Aorta (tissue), 5 donors: ENCODE measurements at regions not wholly inside any gene's neighbourhood (a gene's known extent, or its start where the extent isn't known, plus 50 kb on each side); places are given as distances from the start of the nearest gene placed in this dataset.

Source experiments
- ATAC-seq: fragments of 200-7000 bp; cut with Tn5 transposase; one replicate; pipeline ENCODE4 v1.9.1; 2022; ENCODE audit warnings: moderate library complexity; ENCODE audit not compliant: low FRiP score
- DNase-seq, 2 donors: peaks; one replicate each; pipeline ENCODE4 v3.0.0-alpha.2; 2020
- H3K27ac ChIP-seq, 2 donors: one replicate each; pipeline ENCODE4 v1.5.1; 2013; ENCODE audit warnings: low read length in 2 of 2, mild to moderate bottlenecking in 2 of 2, moderate library complexity in 2 of 2, control low read depth in 1 of 2, inconsistent platforms in 1 of 2, low read depth in 1 of 2
- H3K27me3 ChIP-seq, 2 donors: one replicate each; pipeline ENCODE4 v1.6.1; 2013; ENCODE audit warnings: control low read depth in 1 of 2, low read length in 1 of 2, mild to moderate bottlenecking in 1 of 2, moderate library complexity in 1 of 2; ENCODE audit not compliant: insufficient read depth in 2 of 2, control insufficient read depth in 1 of 2
- H3K36me3 ChIP-seq, 2 donors: one replicate each; pipeline ENCODE4 v1.6.1; 2013; ENCODE audit warnings: control low read depth in 1 of 2, low read length in 1 of 2, mild to moderate bottlenecking in 1 of 2; ENCODE audit not compliant: insufficient read depth in 2 of 2, control insufficient read depth in 1 of 2
- H3K4me1 ChIP-seq, 2 donors: one replicate each; pipeline ENCODE4 v1.6.1; 2013; ENCODE audit warnings: low read length in 2 of 2, control low read depth in 1 of 2, mild to moderate bottlenecking in 1 of 2, moderate library complexity in 1 of 2; ENCODE audit not compliant: insufficient read depth in 2 of 2, control insufficient read depth in 1 of 2
- H3K4me3 ChIP-seq, 2 donors: one replicate each; pipeline ENCODE4 v1.5.1; 2013; ENCODE audit warnings: low read length in 2 of 2, control low read depth in 1 of 2, mild to moderate bottlenecking in 1 of 2
- H3K9me3 ChIP-seq: one replicate; pipeline ENCODE4 v1.6.1; 2013; ENCODE audit warnings: mild to moderate bottlenecking, low read length; ENCODE audit not compliant: control insufficient read depth
- WGBS, 2 donors: extraction: QIAGEN DNeasy Blood & Tissue Kit; methylation state at CpG; one replicate each; pipeline ENCODE4 v1.1.7; 2013; 5-methylcytosine and 5-hydroxymethylcytosine counted together
- intact Hi-C, 2 donors: fragments of 100-400 bp; cut with DNase I; formaldehyde crosslinking; loops; one replicate each; pipeline versions ENCODE4 v1.14.2 to v1.15.0; 2022
- donor health status: healthy with polysubstance abuse.
- donor health status: Bipolar disorder and iron deficiency.
- donor health status: DM: no; HTN: no; CAD: no.
- donor health status: DM: no; HTN: no; CAD: no.
- donor health status: DM: yes; HTN: yes; CAD: no.

DNA sequence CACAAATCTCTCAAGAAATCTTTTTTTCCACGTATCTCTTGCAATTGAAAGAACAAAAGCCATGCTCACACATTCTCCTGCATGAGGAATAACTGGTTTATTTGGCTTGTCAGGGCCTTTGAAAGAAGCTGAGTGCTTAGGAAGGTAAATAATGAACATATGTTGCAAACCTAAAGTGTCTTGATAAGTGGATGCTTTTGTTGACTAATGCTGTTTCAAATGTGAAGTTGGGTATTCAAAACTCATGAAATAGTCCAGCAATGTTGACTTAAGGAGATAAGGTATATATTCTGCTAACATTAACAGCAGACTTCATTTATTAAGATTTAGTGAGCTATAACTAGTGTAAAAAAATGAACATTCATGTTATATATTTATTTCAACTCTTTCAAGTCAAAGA, 1792.7 kb upstream of the MIR17HG start:
- DNase-seq = no peak
- Histone ChIP-seq H3K27ac (no peak overlapping the region), H3K4me1 (no peaks in the 10 kb centered on the region), H3K27me3 (peaks cover 0 to 1% of the 10 kb centered on the region in 2 donors), H3K36me3 (no peaks in the 10 kb centered on the region), H3K9me3 (no peaks in the 10 kb centered on the region), H3K4me3 (no peak overlapping the region)
- ATAC-seq = no peak
- WGBS, 2 donors = 14 to 15% methylated on average over 1 of the region's 1 CpG
- intact Hi-C loops = no loop called here

DNA sequence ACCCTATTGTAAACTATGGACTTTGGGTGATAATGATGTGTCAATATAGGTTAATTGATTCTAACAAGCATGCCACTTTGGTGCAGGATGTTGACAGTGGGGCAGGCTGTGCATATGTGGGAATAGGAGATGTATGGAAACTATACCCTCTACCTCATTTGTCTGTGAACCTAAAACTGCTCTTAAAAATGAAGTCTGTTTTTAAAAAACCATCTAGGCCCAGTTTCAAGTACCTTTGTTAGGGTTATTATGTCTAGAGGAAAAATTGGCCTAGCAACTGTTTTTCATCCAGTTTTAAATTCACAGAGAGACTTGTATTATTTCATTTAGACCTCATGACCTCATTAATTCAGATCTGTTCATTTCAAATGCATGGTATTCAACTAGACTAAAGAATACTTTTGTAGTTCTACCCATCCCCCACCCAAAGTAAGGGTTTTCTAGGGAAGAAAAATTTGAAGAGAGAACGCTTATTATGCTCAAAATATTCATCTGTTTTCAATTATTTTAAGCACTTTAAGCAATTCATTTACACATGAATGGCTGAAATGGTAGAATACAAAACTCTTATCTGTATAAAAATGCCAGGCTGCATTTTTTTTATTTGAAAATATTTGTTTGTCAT, 1781.9 kb upstream of the MIR17HG start:
- H3K4me3 ChIP-seq = no peak overlapping the region
- H3K9me3 ChIP-seq = no peaks in the 10 kb centered on the region
- intact Hi-C loops = no loop called here
- 39 to 56% methylated on average over 1 of the region's 1 CpG for WGBS, 2 donors
- no peak for ATAC-seq
- H3K4me1 ChIP-seq = no peaks in the 10 kb centered on the region
- DNase-seq = no peak
- no peak overlapping the region for H3K27ac ChIP-seq
- no peaks in the 10 kb centered on the region for H3K36me3 ChIP-seq
- peaks cover 0 to 1% of the 10 kb centered on the region in 2 donors for H3K27me3 ChIP-seq

DNA sequence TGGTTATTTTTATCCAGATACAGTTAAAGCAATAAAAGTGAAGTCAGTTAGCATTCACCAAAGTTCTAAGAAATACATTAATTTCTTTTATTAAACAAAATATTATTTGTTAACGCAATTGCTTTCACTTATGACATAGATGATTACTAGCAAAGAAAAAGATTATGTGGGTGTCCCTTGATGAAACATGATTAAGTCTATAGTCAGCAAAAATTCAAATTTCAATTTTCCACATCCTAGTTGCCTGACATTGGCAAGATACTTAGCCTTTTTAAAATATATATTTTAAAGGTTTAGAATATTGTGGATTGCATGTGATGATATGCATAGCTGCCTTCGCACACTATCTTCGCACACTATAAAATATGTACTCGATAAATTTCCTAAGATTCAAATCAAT, 1780.5 kb upstream of the MIR17HG start:
- Histone ChIP-seq H3K36me3 (no peaks in the 10 kb centered on the region), H3K4me3 (no peak overlapping the region), H3K4me1 (no peaks in the 10 kb centered on the region), H3K9me3 (no peaks in the 10 kb centered on the region), H3K27me3 (peaks cover 0 to 1% of the 10 kb centered on the region in 2 donors), H3K27ac (no peak overlapping the region)
- intact Hi-C loops = no loop called here
- no peak for DNase-seq
- WGBS, 2 donors = 93 to 94% methylated on average over 4 of the region's 4 CpGs
- ATAC-seq = no peak

DNA sequence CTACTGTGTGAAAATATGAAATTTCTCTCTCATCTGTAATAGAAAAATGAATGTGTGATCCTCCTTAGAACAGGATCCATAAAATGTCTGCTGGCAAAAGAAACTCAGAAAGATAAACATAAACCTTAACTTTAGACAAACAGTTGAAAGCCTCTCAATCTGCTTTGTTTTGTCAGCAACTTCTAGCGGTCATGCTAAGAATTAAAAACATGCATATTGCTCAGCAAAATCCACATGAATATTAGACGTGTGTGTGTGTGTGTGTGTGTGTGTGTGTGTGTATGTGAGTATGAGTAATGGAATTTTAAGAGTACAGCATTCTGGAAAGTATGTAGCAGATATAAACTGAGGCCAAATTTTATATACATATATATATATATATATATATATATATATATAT, 1779.2 kb upstream of the MIR17HG start:
- ATAC-seq (no peak), DNase-seq (no peak)
- Histone ChIP-seq H3K9me3 (no peaks in the 10 kb centered on the region), H3K4me3 (no peak overlapping the region), H3K36me3 (no peaks in the 10 kb centered on the region), H3K27me3 (peaks cover 0 to 1% of the 10 kb centered on the region in 2 donors), H3K4me1 (no peaks in the 10 kb centered on the region), H3K27ac (no peak overlapping the region)
- intact Hi-C loops = no loop called here
- 4 to 10% methylated on average over 2 of the region's 2 CpGs for WGBS, 2 donors

DNA sequence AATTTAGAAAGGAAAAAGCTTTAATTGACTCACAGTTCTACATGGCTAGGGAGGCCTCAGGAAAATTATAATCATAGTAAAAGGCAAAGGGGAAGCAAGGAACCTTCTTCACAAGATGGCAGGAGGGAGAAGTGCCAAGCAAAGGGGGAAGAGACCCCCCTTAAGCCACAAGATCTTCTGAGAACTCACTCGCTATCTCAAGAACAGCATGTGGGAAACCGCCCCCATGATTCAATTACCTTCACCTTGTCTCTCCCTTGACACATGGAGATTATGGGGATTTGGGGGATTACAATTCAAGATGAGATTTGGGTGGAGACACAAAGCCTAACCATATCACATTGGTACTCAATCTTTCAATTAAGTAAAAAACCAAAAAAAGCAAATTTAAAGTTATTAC, 1778.7 kb upstream of the MIR17HG start:
- intact Hi-C loops = no loop called here
- Histone ChIP-seq H3K27me3 (peaks cover 0 to 1% of the 10 kb centered on the region in 2 donors), H3K36me3 (no peaks in the 10 kb centered on the region), H3K27ac (no peak overlapping the region), H3K9me3 (no peaks in the 10 kb centered on the region), H3K4me1 (no peaks in the 10 kb centered on the region), H3K4me3 (no peak overlapping the region)
- ATAC-seq = no peak
- WGBS, 2 donors = 92 to 94% methylated on average over 2 of the region's 2 CpGs
- DNase-seq = no peak

DNA sequence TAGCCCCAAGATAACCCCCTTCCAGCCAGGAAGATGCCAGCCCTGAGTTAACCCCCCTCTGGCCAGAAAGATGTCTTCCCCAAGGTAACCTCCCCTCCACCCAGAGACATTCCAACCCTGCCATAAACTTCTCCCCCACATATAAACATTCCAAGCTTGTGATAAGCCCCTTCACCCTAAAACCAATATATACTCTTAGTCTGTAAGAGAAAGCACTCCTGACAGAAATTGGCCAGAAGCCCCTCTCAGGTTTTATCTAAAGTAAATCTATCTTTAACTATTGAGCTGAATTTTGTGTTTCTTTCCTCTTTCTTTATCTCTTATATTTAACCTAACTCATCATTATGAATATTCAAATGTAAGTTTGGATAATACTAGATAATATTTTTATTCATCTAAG, 1775.8 kb upstream of the MIR17HG start:
- intact Hi-C loops = no loop called here
- ATAC-seq (no peak), DNase-seq (no peak)
- Histone ChIP-seq H3K4me1 (no peaks in the 10 kb centered on the region), H3K27ac (no peak overlapping the region), H3K4me3 (no peak overlapping the region), H3K36me3 (no peaks in the 10 kb centered on the region), H3K9me3 (no peaks in the 10 kb centered on the region), H3K27me3 (peaks cover 0 to 1% of the 10 kb centered on the region in 2 donors)

DNA sequence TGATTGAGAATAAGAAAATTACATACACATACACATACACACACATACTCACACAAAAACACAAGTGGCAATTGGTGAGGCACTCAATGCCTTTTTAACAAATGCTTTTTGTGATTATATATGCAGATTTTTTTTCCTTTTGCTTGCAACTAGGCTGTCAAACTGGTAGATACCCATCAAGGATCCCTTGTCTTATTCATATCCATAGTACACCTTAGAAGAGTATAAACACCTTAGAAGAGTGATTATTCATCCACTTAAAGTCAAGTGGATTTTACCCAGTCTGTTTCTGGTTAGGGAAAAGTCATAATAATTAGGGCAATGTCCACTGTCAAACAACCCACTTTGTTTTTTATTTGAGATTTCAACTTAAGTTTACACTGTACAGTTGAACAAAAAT, 1773.4 kb upstream of the MIR17HG start:
- no peak for ATAC-seq
- Histone ChIP-seq H3K27me3 (no peaks in the 10 kb centered on the region), H3K4me3 (no peak overlapping the region), H3K4me1 (no peaks in the 10 kb centered on the region), H3K36me3 (no peaks in the 10 kb centered on the region), H3K9me3 (no peaks in the 10 kb centered on the region), H3K27ac (no peak overlapping the region)
- intact Hi-C loops = no loop called here
- DNase-seq = no peak

DNA sequence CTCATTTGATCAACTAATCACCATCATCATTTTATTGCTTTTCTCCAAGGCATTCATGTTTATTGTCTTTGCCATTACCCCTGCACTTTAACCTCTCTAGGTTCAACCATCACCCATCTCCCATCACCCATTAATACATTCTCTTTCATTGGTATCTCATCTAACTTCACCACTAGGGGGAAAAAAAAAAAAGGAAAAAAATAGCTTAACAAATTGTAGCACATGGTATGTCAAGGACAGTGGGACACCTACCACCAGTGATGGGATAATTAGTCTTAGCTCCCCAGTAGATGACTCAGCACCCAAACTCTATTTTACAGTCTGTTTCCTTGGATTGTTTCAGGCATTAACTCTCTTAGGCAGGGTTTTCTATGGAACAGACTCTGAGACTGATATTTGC, 1770.2 kb upstream of the MIR17HG start:
- intact Hi-C loops = no loop called here
- no peak for DNase-seq
- Histone ChIP-seq H3K4me3 (no peak overlapping the region), H3K27me3 (no peaks in the 10 kb centered on the region), H3K4me1 (no peaks in the 10 kb centered on the region), H3K27ac (no peak overlapping the region), H3K36me3 (no peaks in the 10 kb centered on the region), H3K9me3 (no peaks in the 10 kb centered on the region)
- no peak for ATAC-seq

DNA sequence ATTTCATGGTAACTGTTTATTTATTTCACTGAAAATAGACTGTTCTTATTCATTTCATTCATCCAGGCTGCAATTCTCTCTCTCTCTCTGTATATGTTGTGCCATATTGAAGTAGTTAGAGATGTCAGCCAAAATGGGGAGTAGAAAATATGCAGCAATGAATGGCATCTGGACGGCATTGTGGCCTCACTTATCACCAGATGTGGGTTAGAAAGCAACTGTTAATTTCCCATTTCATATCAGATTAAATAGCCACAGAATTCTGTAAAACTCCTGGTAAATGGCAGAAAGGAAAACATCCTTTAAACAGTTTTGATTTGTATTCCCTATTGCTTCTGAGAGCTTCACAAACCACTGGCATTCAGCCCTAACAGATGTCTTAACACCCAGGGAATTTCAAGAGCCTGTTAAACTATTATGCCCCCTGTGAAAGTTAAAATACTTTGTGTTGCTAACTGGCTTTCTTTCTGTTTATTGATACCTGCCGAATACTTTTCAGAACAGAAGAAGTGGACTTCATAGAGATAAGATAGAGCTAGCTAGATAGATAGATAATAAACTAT, 1763.3 kb upstream of the MIR17HG start:
- no peak for DNase-seq
- intact Hi-C loops = no loop called here
- no peaks in the 10 kb centered on the region for H3K4me1 ChIP-seq
- WGBS, 2 donors = 4 to 16% methylated on average over 2 of the region's 2 CpGs
- ATAC-seq = no peak
- H3K4me3 ChIP-seq = no peak overlapping the region
- H3K9me3 ChIP-seq = no peaks in the 10 kb centered on the region
- no peaks in the 10 kb centered on the region for H3K27me3 ChIP-seq
- no peak overlapping the region for H3K27ac ChIP-seq
- no peaks in the 10 kb centered on the region for H3K36me3 ChIP-seq
